IMR-90 (cell line): ENCODE measurements at regions not wholly inside any gene's neighbourhood (a gene's known extent, or its start where the extent isn't known, plus 50 kb on each side); places are given as distances from the start of the nearest gene placed in this dataset.

Experiments used
- ATAC-seq: fragments of 200-7000 bp; cut with Tn5 transposase; 2 replicates; pipeline ENCODE4 v1.9.1; 2020; ENCODE audit warnings: low read depth, mild to moderate bottlenecking, moderate library complexity
- BruUV-seq: library from RNA; stranded (reverse); fragments of 400-500 nt; replicated peaks from 2 replicates; lab custom pipeline; 2021; lab: Mats Ljungman, UMichigan
- CTCF ChIA-PET: fragments of 300-600 bp; formaldehyde crosslinking; extraction: SDS; loops from one replicate; lab custom pipeline; 2021; ENCODE audit warnings: antibody characterized with exemption; lab: Yijun Ruan, JAX
- POLR2A ChIA-PET: fragments of 300-600 bp; sonication (Branson Sonifier 250); formaldehyde crosslinking; loops from one replicate; lab custom pipeline; 2022; ENCODE audit warnings: antibody characterized with exemption; ENCODE audit not compliant: unreplicated experiment; lab: Charles Lee
- DNase-seq: peaks from one replicate; pipeline ENCODE4 v3.0.0; 2013
- H2AFZ ChIP-seq: replicated peaks from 2 replicates; pipeline ENCODE3; 2013; ENCODE audit warnings: low read length, mild to moderate bottlenecking; ENCODE audit not compliant: poor library complexity
- H2AK5ac ChIP-seq: 2 replicates; pipeline ENCODE4 v1.6.1; 2013; ENCODE audit warnings: low read depth, low read length, inconsistent platforms
- H2AK9ac ChIP-seq: replicated peaks from 2 replicates; pipeline ENCODE3; 2013; ENCODE audit warnings: mild to moderate bottlenecking, low read depth, low read length, moderate library complexity; ENCODE audit not compliant: poor library complexity
- H2BK120ac ChIP-seq: 2 replicates; pipeline ENCODE4 v1.6.1; 2013; ENCODE audit warnings: low read depth, low read length, inconsistent platforms
- H2BK15ac ChIP-seq: 3 replicates; pipeline ENCODE4 v1.6.1; 2013; ENCODE audit warnings: low read depth, low read length, inconsistent platforms
- H2BK20ac ChIP-seq: 2 replicates; pipeline ENCODE4 v1.6.1; 2013; ENCODE audit warnings: low read depth, mild to moderate bottlenecking, inconsistent platforms, low read length, moderate library complexity
- H2BK5ac ChIP-seq: 2 replicates; pipeline ENCODE4 v1.6.1; 2013; ENCODE audit warnings: mild to moderate bottlenecking, low read depth, low read length, inconsistent platforms; ENCODE audit not compliant: poor library complexity, severe bottlenecking
- H3K14ac ChIP-seq: replicated peaks from 2 replicates; pipeline ENCODE4 v1.6.1; 2013; ENCODE audit warnings: low read depth, low read length, inconsistent platforms
- H3K18ac ChIP-seq: 2 replicates; pipeline ENCODE4 v1.6.1; 2013; ENCODE audit warnings: low read depth, low read length, control low read depth
- H3K23ac ChIP-seq: 2 replicates; pipeline ENCODE4 v1.6.1; 2013; ENCODE audit warnings: low read depth, low read length, inconsistent platforms
- H3K27ac ChIP-seq: 2 replicates; pipeline ENCODE4 v1.5.1; 2013; ENCODE audit warnings: mild to moderate bottlenecking, control low read depth, low read length; ENCODE audit not compliant: insufficient read depth
- H3K27me3 ChIP-seq: 2 replicates; pipeline ENCODE4 v1.6.1; 2013; ENCODE audit warnings: low read length; ENCODE audit not compliant: control insufficient read depth, insufficient read depth
- H3K36me3 ChIP-seq: 2 replicates; pipeline ENCODE4 v1.6.1; 2013; ENCODE audit warnings: low read length, mixed read lengths; ENCODE audit not compliant: control insufficient read depth, insufficient read depth
- H3K4ac ChIP-seq: 2 replicates; pipeline ENCODE4 v1.6.1; 2013; ENCODE audit warnings: low read depth, low read length, inconsistent platforms
- H3K4me1 ChIP-seq: 2 replicates; pipeline ENCODE4 v1.6.1; 2013; ENCODE audit warnings: low read length, mixed read lengths; ENCODE audit not compliant: control insufficient read depth, insufficient read depth
- H3K4me2 ChIP-seq: 2 replicates; pipeline ENCODE4 v1.6.1; 2013; ENCODE audit warnings: low read depth, mild to moderate bottlenecking, control low read depth, low read length, moderate library complexity
- H3K4me3 ChIP-seq: 2 replicates; pipeline ENCODE4 v1.5.1; 2013; ENCODE audit warnings: low read depth, mild to moderate bottlenecking, control low read depth, low read length, moderate library complexity; ENCODE audit not compliant: insufficient read depth
- H3K56ac ChIP-seq: 2 replicates; pipeline ENCODE4 v1.6.1; 2013; ENCODE audit warnings: low read length, inconsistent platforms; ENCODE audit not compliant: insufficient read depth; ENCODE audit errors: extremely low read depth
- H3K79me1 ChIP-seq, 2 experiments: 2 replicates each; pipeline ENCODE4 v1.6.1; 2013; ENCODE audit warnings: low read length in 2 of 2, inconsistent platforms in 1 of 2, low read depth in 1 of 2
- H3K9ac ChIP-seq: 2 replicates; pipeline ENCODE4 v1.6.1; 2013; ENCODE audit warnings: low read depth, low read length, control low read depth
- H3K9me1 ChIP-seq: 2 replicates; pipeline ENCODE4 v1.6.1; 2013; ENCODE audit warnings: low read length, inconsistent platforms; ENCODE audit not compliant: insufficient read depth
- H3K9me3 ChIP-seq: 2 replicates; pipeline ENCODE4 v1.6.1; 2013; ENCODE audit warnings: low read length; ENCODE audit not compliant: control insufficient read depth, insufficient read depth
- H4K20me1 ChIP-seq: 2 replicates; pipeline ENCODE4 v1.6.1; 2013; ENCODE audit warnings: low read length, inconsistent platforms; ENCODE audit not compliant: insufficient read depth
- H4K5ac ChIP-seq: 2 replicates; pipeline ENCODE4 v1.6.1; 2013; ENCODE audit warnings: mild to moderate bottlenecking, low read depth, low read length, control low read depth
- H4K8ac ChIP-seq, 2 experiments: 2 replicates each; pipeline ENCODE4 v1.6.1; 2013; ENCODE audit warnings: low read depth in 2 of 2, low read length in 2 of 2, control low read depth in 1 of 2, inconsistent platforms in 1 of 2
- H4K91ac ChIP-seq: 2 replicates; pipeline ENCODE4 v1.6.1; 2013; ENCODE audit warnings: low read depth, low read length, inconsistent platforms; ENCODE audit not compliant: insufficient read depth
- MAZ ChIP-seq: IDR thresholded peaks from 2 replicates; pipeline ENCODE4 v1.6.1; 2012; ENCODE audit warnings: low read depth, mild to moderate bottlenecking, low read length, improper control_type of control experiment, moderate library complexity, borderline replicate concordance
- MXI1 ChIP-seq: IDR thresholded peaks from 2 replicates; pipeline ENCODE4 v1.6.1; 2012; ENCODE audit warnings: low read depth, mild to moderate bottlenecking, low read length, moderate library complexity, borderline replicate concordance
- NFE2L2 ChIP-seq: fragments of 150-350 bp; IDR thresholded peaks from 2 replicates; pipeline ENCODE4 v1.6.1; 2016; ENCODE audit warnings: low read depth, mild to moderate bottlenecking, low read length
- POLR2A ChIP-seq: IDR thresholded peaks from 2 replicates; pipeline ENCODE4 v1.6.1; 2012; ENCODE audit warnings: mild to moderate bottlenecking, low read depth, low read length
- RAD21 ChIP-seq: IDR thresholded peaks from 2 replicates; pipeline ENCODE4 v1.6.1; 2012; ENCODE audit warnings: low read length, improper control_type of control experiment
- RCOR1 ChIP-seq: IDR thresholded peaks from 2 replicates; pipeline ENCODE4 v1.6.1; 2012; ENCODE audit warnings: mild to moderate bottlenecking, low read length, improper control_type of control experiment; ENCODE audit not compliant: insufficient replicate concordance
- RFX5 ChIP-seq: IDR thresholded peaks from 2 replicates; pipeline ENCODE4 v1.8.0; 2012; ENCODE audit warnings: low read depth, mild to moderate bottlenecking, low read length, moderate library complexity
- USF2 ChIP-seq: fragments of 150-350 bp; IDR thresholded peaks from 2 replicates; pipeline ENCODE4 v1.6.1; 2017; ENCODE audit warnings: mild to moderate bottlenecking, antibody characterized with exemption, low read length, low read depth
- WGBS, 2 experiments: methylation state at CpG; one replicate each; pipeline versions ENCODE4 v1.1.5 to v1.1.7; 2013; ENCODE audit warnings: missing lambda C conversion rate in 2 of 2; ENCODE audit not compliant: insufficient read length in 1 of 2; ENCODE audit errors: extremely low coverage in 2 of 2; 5-methylcytosine and 5-hydroxymethylcytosine counted together
- dilution Hi-C: fragments of 300-500 bp; cut with HindIII; formaldehyde crosslinking; loops from one replicate; pipeline ENCODE4 v1.14.3; 2018; ENCODE audit warnings: low sequenced_read_pairs; ENCODE audit not compliant: unreplicated experiment
- in situ Hi-C: fragments of 300-500 bp; cut with MboI; formaldehyde crosslinking; loops from 3 replicates; pipeline ENCODE4 v1.14.3; 2019; ENCODE audit warnings: low sequenced_read_pairs, inconsistent platforms, mixed read lengths
- intact Hi-C: fragments of 100-400 bp; cut with micrococcal nuclease; formaldehyde crosslinking; loops from 2 replicates; pipeline ENCODE4 v1.10.0; 2022

GRCh38 chrX:42378857-42379256 is 399.1 kb downstream of the PPP1R2C start:
- Histone ChIP-seq H2BK20ac (no peak overlapping the region), H4K91ac (no peak overlapping the region), H2AK9ac (no peak overlapping the region), H3K27ac (no peak overlapping the region), H3K56ac (no peak overlapping the region), H3K4me1 (no peaks in the 10 kb centered on the region), H4K5ac (no peak overlapping the region), H3K4ac (no peak overlapping the region), H3K79me1 (no peaks in the 10 kb centered on the region), H3K36me3 (no peaks in the 10 kb centered on the region), H3K4me2 (no peak overlapping the region), H3K23ac (no peak overlapping the region), H3K4me3 (no peak overlapping the region), H4K8ac (no peak overlapping the region), H4K20me1 (no peaks in the 10 kb centered on the region), H3K18ac (no peak overlapping the region), H2BK15ac (no peak overlapping the region), H3K9me3 (no peaks in the 10 kb centered on the region), H2AK5ac (no peak overlapping the region), H3K9me1 (no peaks in the 10 kb centered on the region), H2BK5ac (no peak overlapping the region), H3K9ac (no peak overlapping the region), H3K27me3 (no peaks in the 10 kb centered on the region; the same call in 1 of the 2 replicates), H2BK120ac (no peak overlapping the region), H3K14ac (no peak overlapping the region), H2AFZ (no peak overlapping the region)
- ChIA-PET POLR2A (no interaction called here), CTCF (no interaction called here)
- dilution Hi-C loops (no loop called here), intact Hi-C loops (no loop called here), in situ Hi-C loops (no loop called here)
- BruUV-seq, result no TSS peak
- DNase-seq, result no peak
- ATAC-seq, result no peak
- no CpG with 5 or more reads among the region's 1 CpG for WGBS, 2 experiments
- TF ChIP-seq POLR2A, result no peak
- no peak for TF ChIP-seq MXI1
- no peak for TF ChIP-seq RCOR1
- TF ChIP-seq USF2, result no peak
- no peak for TF ChIP-seq RFX5
- no peak for TF ChIP-seq MAZ
- no peak for TF ChIP-seq RAD21
- no peak for TF ChIP-seq NFE2L2
